IPS-15b (cell line): ENCODE measurements at regions not wholly inside any gene's neighbourhood (a gene's known extent, or its start where the extent isn't known, plus 50 kb on each side); places are given as distances from the start of the nearest gene placed in this dataset.

Experiments used
- H3K27me3 ChIP-seq: one replicate; pipeline ENCODE4 v1.6.1; 2013; ENCODE audit warnings: low read length; ENCODE audit not compliant: control insufficient read depth, insufficient read depth
- H3K36me3 ChIP-seq: one replicate; pipeline ENCODE4 v1.6.1; 2013; ENCODE audit warnings: low read length; ENCODE audit not compliant: control insufficient read depth, insufficient read depth
- H3K4me1 ChIP-seq: one replicate; pipeline ENCODE4 v1.6.1; 2013; ENCODE audit warnings: mild to moderate bottlenecking, low read length; ENCODE audit not compliant: control insufficient read depth, insufficient read depth
- H3K4me3 ChIP-seq: one replicate; pipeline ENCODE4 v1.5.1; 2013; ENCODE audit warnings: low read depth, low read length
- H3K9ac ChIP-seq: one replicate; pipeline ENCODE4 v1.6.1; 2013; ENCODE audit warnings: low read depth, mild to moderate bottlenecking, low read length
- H3K9me3 ChIP-seq: one replicate; pipeline ENCODE4 v1.6.1; 2013; ENCODE audit warnings: mild to moderate bottlenecking, low read length; ENCODE audit not compliant: control insufficient read depth, insufficient read depth

- H3K36me3 ChIP-seq, result no peaks in the 10 kb centered on the region
- no peaks in the 10 kb centered on the region for H3K4me1 ChIP-seq
- no peak overlapping the region for H3K4me3 ChIP-seq
- H3K27me3 ChIP-seq, result no peaks in the 10 kb centered on the region
- H3K9ac ChIP-seq, result no peak overlapping the region
- no peaks in the 10 kb centered on the region for H3K9me3 ChIP-seq
These were observed 385.4 kb upstream of the CDH5 start for GRCh38 chr16:65981057-65981456.

DNA sequence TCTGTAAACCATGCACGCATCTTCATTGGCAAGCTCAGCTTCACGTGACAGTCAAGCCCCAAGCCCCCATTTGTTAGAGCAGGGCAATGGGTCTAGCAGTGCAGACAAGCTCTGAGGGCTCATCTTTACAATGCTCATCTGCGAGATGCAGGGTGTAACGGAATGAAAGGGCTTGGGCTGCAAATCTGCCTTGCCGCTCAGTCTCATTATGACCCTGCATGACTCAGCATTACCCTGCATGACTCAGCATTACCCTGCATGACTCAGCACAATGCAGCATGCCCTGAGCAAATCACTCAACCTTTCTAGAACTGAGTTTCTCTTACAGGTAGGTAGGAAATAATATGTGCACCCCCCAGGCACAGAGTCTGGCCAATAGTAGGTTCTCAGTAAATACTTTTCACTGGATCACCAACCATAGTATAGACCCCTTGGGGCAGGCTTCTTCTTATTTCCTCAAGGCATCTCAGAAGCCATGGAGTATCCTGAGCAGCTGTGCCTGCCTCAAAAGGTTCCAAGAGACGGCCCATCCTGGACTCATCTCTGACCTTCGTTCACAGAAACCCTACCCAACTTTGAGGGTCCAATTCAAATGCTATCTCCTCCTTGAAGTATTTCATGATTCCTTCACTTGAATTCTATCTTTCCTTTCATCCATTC lies 391.3 kb upstream of the CDH5 start:
- no peaks in the 10 kb centered on the region for H3K4me1 ChIP-seq
- no peaks in the 10 kb centered on the region for H3K36me3 ChIP-seq
- H3K9me3 ChIP-seq, result no peaks in the 10 kb centered on the region
- no peaks in the 10 kb centered on the region for H3K27me3 ChIP-seq
- no peak overlapping the region for H3K4me3 ChIP-seq
- H3K9ac ChIP-seq, result no peak overlapping the region

GRCh38 chr16:65967376-65967775 lies 399.1 kb upstream of the CDH5 start:
- Histone ChIP-seq H3K4me1 (no peaks in the 10 kb centered on the region), H3K9ac (no peak overlapping the region), H3K36me3 (no peaks in the 10 kb centered on the region)

GRCh38 chr16:65965628-65966027 lies 400.9 kb upstream of the CDH5 start:
- Histone ChIP-seq H3K36me3 (no peaks in the 10 kb centered on the region), H3K4me1 (no peaks in the 10 kb centered on the region), H3K9ac (no peak overlapping the region), H3K27me3 (no peaks in the 10 kb centered on the region), H3K4me3 (no peak overlapping the region), H3K9me3 (no peaks in the 10 kb centered on the region)

More at GRCh38 chr16:65967376-65967775, 399.1 kb upstream of the CDH5 start:
- Histone ChIP-seq H3K27me3 (no peaks in the 10 kb centered on the region), H3K4me3 (no peak overlapping the region), H3K9me3 (no peaks in the 10 kb centered on the region)

- H3K4me3 ChIP-seq, result no peak overlapping the region
- H3K9ac ChIP-seq, result no peak overlapping the region
- no peaks in the 10 kb centered on the region for H3K4me1 ChIP-seq
- H3K27me3 ChIP-seq, result no peaks in the 10 kb centered on the region
- H3K36me3 ChIP-seq, result no peaks in the 10 kb centered on the region
- H3K9me3 ChIP-seq, result no peaks in the 10 kb centered on the region
These were observed 401.7 kb upstream of the CDH5 start for GRCh38 chr16:65964752-65965151.

DNA sequence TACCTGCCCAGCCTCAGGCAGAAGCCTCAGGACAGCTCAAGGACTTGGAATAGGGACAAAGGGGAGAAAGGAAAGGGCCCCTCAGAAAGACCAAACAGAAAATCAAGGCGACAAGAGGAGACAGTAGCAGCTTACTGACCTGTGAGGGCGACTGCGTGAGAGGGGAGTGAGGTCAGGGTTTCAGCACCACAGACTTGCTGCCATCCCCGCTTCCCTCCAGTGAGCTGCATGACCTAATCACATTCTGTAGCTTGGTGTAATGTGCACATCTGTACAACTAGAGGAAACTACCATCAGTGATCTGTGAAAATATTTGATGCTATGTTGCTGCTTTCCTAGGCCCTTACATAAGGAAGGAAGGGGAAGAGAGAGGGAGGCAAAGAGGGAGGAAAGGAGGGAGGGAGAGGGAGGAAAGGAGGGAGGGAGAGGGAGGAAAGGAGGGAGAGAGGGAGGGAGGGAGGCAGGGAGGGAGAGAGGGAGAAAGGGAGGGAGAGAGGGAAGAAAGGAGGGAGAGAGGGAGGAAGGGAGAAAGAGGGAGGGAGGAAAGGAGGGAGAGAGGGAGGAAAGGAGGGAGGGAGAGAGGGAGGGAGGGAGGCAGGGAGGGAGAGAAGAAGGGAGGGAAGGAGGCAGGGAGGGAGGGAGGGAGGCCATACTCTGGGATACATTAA lies 404.9 kb upstream of the CDH5 start:
- H3K9me3 ChIP-seq, result no peaks in the 10 kb centered on the region
- no peaks in the 10 kb centered on the region for H3K27me3 ChIP-seq
- H3K9ac ChIP-seq, result no peak overlapping the region
- no peaks in the 10 kb centered on the region for H3K4me1 ChIP-seq
- H3K36me3 ChIP-seq, result no peaks in the 10 kb centered on the region
- no peak overlapping the region for H3K4me3 ChIP-seq

GRCh38 chr16:65959983-65960382 lies 406.5 kb upstream of the CDH5 start:
- Histone ChIP-seq H3K9me3 (no peaks in the 10 kb centered on the region), H3K36me3 (no peaks in the 10 kb centered on the region), H3K4me3 (no peak overlapping the region), H3K9ac (no peak overlapping the region), H3K27me3 (no peaks in the 10 kb centered on the region), H3K4me1 (no peaks in the 10 kb centered on the region)

GRCh38 chr16:65958086-65958485 lies 408.4 kb upstream of the CDH5 start:
- Histone ChIP-seq H3K36me3 (no peaks in the 10 kb centered on the region), H3K27me3 (no peaks in the 10 kb centered on the region), H3K9me3 (no peaks in the 10 kb centered on the region), H3K9ac (no peak overlapping the region), H3K4me1 (no peaks in the 10 kb centered on the region), H3K4me3 (no peak overlapping the region)

GRCh38 chr16:65956100-65956499 lies 410.4 kb upstream of the CDH5 start:
- H3K4me1 ChIP-seq, result no peaks in the 10 kb centered on the region
- no peak overlapping the region for H3K9ac ChIP-seq

GRCh38 chr16:65954446-65954845 lies 412.0 kb upstream of the CDH5 start:
- Histone ChIP-seq H3K9ac (no peak overlapping the region), H3K4me3 (no peak overlapping the region), H3K27me3 (no peaks in the 10 kb centered on the region), H3K9me3 (no peaks in the 10 kb centered on the region), H3K4me1 (no peaks in the 10 kb centered on the region), H3K36me3 (no peaks in the 10 kb centered on the region)

More at GRCh38 chr16:65956100-65956499, 410.4 kb upstream of the CDH5 start:
- Histone ChIP-seq H3K27me3 (no peaks in the 10 kb centered on the region), H3K9me3 (no peaks in the 10 kb centered on the region), H3K4me3 (no peak overlapping the region), H3K36me3 (no peaks in the 10 kb centered on the region)

DNA sequence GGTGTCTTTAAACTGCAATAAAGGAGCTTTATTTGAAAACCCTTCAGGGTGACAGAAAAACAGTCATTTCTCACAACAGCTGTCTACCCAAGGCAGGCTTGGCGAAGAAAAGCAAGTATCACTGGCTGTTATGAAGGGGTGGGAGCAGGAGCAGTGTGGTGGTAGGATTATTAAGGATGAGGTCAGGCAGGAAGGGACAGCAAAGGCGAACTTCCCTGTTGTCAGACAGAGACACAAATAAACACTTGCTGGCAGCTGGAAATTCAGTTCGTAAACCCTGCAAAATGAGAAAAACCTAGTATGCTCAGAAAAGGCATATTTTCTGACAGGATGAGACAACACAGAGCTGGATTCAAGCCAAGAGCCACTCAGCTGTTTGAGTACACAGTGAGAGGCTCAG lies 416.3 kb upstream of the CDH5 start:
- Histone ChIP-seq H3K4me3 (no peak overlapping the region), H3K9me3 (no peaks in the 10 kb centered on the region), H3K9ac (no peak overlapping the region), H3K27me3 (no peaks in the 10 kb centered on the region), H3K4me1 (no peaks in the 10 kb centered on the region), H3K36me3 (no peaks in the 10 kb centered on the region)

DNA sequence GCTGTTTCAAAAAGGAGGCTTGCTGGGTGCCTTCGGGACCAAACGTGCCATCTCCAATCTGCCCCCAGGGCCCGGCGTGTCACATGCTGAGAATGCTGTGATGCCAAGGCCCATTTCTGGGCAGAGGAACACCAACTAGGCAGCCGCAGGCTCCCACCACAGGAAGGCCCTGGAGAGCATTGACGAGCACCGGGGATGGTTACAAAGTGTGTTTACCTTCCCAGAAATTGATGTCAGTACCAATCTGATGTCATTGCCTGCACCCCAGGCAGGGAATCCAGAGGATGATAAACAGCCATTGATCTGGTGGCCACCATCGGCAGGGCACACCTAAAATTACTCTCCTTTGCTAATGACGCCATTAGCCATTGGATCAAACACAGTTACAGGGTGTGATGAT lies 418.1 kb upstream of the CDH5 start:
- no peaks in the 10 kb centered on the region for H3K9me3 ChIP-seq
- H3K4me1 ChIP-seq, result no peaks in the 10 kb centered on the region
- H3K27me3 ChIP-seq, result no peaks in the 10 kb centered on the region
- no peak overlapping the region for H3K9ac ChIP-seq
- no peaks in the 10 kb centered on the region for H3K36me3 ChIP-seq
- no peak overlapping the region for H3K4me3 ChIP-seq
